K562 (cell line): ENCODE measurements at regions not wholly inside any gene's neighbourhood (a gene's known extent, or its start where the extent isn't known, plus 50 kb on each side); places are given as distances from the start of the nearest gene placed in this dataset.

ENCODE experiments used
- ATAC-seq: fragments of 200-7000 bp; cut with Tn5 transposase; 3 replicates; pipeline ENCODE4 v1.9.1; 2020; ENCODE audit warnings: moderate library complexity
- BruUV-seq: library from RNA; stranded (reverse); fragments of 400-500 nt; replicated peaks from 2 replicates; lab custom pipeline; 2021; lab: Mats Ljungman, UMichigan
- CTCF ChIA-PET: fragments of 300-600 bp; formaldehyde crosslinking; extraction: SDS; loops from one replicate; lab custom pipeline; 2021; ENCODE audit warnings: low intra/inter-chr PET ratio; lab: Yijun Ruan, JAX
- POLR2A ChIA-PET: fragments of 300-600, 350-650 bp; sonication (Branson Sonifier 250); formaldehyde crosslinking; extraction: SDS; loops from one replicate; lab custom pipeline; 2021; ENCODE audit warnings: antibody characterized with exemption, inconsistent platforms; lab: Yijun Ruan, JAX
- DNase-seq, 4 experiments: peaks; one replicate each; pipeline versions ENCODE4 v3.0.0 to v3.0.0-alpha.2; 2011 to 2018; ENCODE audit warnings: low spot score in 3 of 4, mixed read lengths in 3 of 4; ENCODE audit errors: extremely low read depth in 1 of 4
- FAIRE-seq: peaks from 2 replicates; lab custom pipeline; 2011; peaks lifted over from hg19 to GRCh38; lab: Jason Lieb, UNC
- H2AFZ ChIP-seq: 2 replicates; pipeline ENCODE4 v1.6.0; 2011; ENCODE audit warnings: low read depth, low read length, control low read depth, inconsistent platforms
- H3K27ac ChIP-seq: fragments of 200-600 bp; 3 replicates; pipeline ENCODE4 v1.8.0; 2011; ENCODE audit warnings: low read depth, mild to moderate bottlenecking, control low read depth, inconsistent platforms, low read length, moderate library complexity, mixed read lengths; ENCODE audit errors: extremely low read depth
- H3K27me3 ChIP-seq, 2 experiments: fragments of 300-600 bp in 1 of 2; 2 replicates in 1 of 2; 3 replicates in 1 of 2; pipeline versions ENCODE4 v1.6.0 to v1.8.0; 2011; ENCODE audit warnings: inconsistent platforms in 2 of 2, low read length in 2 of 2, mild to moderate bottlenecking in 1 of 2, mixed read lengths in 1 of 2, moderate library complexity in 1 of 2; ENCODE audit not compliant: control insufficient read depth in 2 of 2, insufficient read depth in 2 of 2
- H3K36me3 ChIP-seq: fragments of 300-600 bp; 3 replicates; pipeline ENCODE4 v1.8.0; 2011; ENCODE audit warnings: mild to moderate bottlenecking, low read length, inconsistent platforms; ENCODE audit not compliant: control insufficient read depth, insufficient read depth
- H3K4me1 ChIP-seq, 2 experiments: fragments of 200-600 bp in 1 of 2; replicated peaks in 1 of 2; 2 replicates in 1 of 2; 3 replicates in 1 of 2; pipeline versions ENCODE4 v1.5.1 to v1.8.0; 2011; ENCODE audit warnings: inconsistent platforms in 2 of 2, low read length in 2 of 2, mild to moderate bottlenecking in 1 of 2, mixed read lengths in 1 of 2, moderate library complexity in 1 of 2; ENCODE audit not compliant: control insufficient read depth in 2 of 2, insufficient read depth in 2 of 2
- H3K4me2 ChIP-seq: 2 replicates; pipeline ENCODE4 v1.6.1; 2011; ENCODE audit warnings: low read length, control low read depth, inconsistent platforms, mixed read lengths; ENCODE audit not compliant: insufficient read depth
- H3K4me3 ChIP-seq: fragments of 200-600 bp; sonication (generic), shearing (Covaris generic); 2 replicates; pipeline ENCODE4 v1.5.1; 2016; ENCODE audit warnings: control low read depth, inconsistent platforms
- H3K79me2 ChIP-seq: fragments of 200-600 bp; 3 replicates; pipeline ENCODE4 v1.8.0; 2011; ENCODE audit warnings: low read length, inconsistent platforms; ENCODE audit not compliant: control insufficient read depth, insufficient read depth
- H3K9ac ChIP-seq, 2 experiments: 2 replicates each; pipeline versions ENCODE4 v1.6.0 to v1.6.1; 2011; ENCODE audit warnings: low read depth in 2 of 2, low read length in 2 of 2, control low read depth in 1 of 2, inconsistent platforms in 1 of 2, mild to moderate bottlenecking in 1 of 2, mixed read lengths in 1 of 2; ENCODE audit not compliant: insufficient read depth in 1 of 2
- H3K9me1 ChIP-seq: one replicate; pipeline ENCODE4 v1.6.0; 2011; ENCODE audit warnings: inconsistent platforms, mild to moderate bottlenecking, low read length, moderate library complexity; ENCODE audit not compliant: control insufficient read depth, insufficient read depth
- H3K9me3 ChIP-seq: replicated peaks from 2 replicates; pipeline ENCODE4 v1.5.1; 2011; ENCODE audit warnings: low read depth, low read length, inconsistent platforms; ENCODE audit not compliant: control insufficient read depth, insufficient read depth
- H4K20me1 ChIP-seq: replicated peaks from 2 replicates; pipeline ENCODE4 v1.6.1; 2011; ENCODE audit warnings: low read length, inconsistent platforms, mixed read lengths; ENCODE audit not compliant: control insufficient read depth, insufficient read depth
- CBFA2T2 ChIP-seq: fragments of 450-650 bp; conservative IDR thresholded peaks from 2 replicates; pipeline ENCODE4 v1.6.1; 2017; ENCODE audit warnings: mild to moderate bottlenecking
- CXXC5 ChIP-seq: fragments of 250-450 bp; sonication (Bioruptor Pico); IDR thresholded peaks from 2 replicates; pipeline ENCODE4 v1.8.0; 2022; ENCODE audit warnings: inconsistent platforms, mild to moderate bottlenecking, moderate library complexity
- E2F6 ChIP-seq, 2 experiments: IDR thresholded peaks; 2 replicates each; pipeline ENCODE4 v1.6.1; 2011; ENCODE audit warnings: borderline replicate concordance in 1 of 2, control low read depth in 1 of 2, low read depth in 1 of 2, low read length in 1 of 2, mild to moderate bottlenecking in 1 of 2, mixed read lengths in 1 of 2, moderate library complexity in 1 of 2; ENCODE audit not compliant: insufficient read depth in 1 of 2, insufficient read length in 1 of 2, poor library complexity in 1 of 2, severe bottlenecking in 1 of 2; ENCODE audit errors: extremely low read depth in 1 of 2
- EZH2 ChIP-seq: IDR thresholded peaks from 2 replicates; pipeline ENCODE4 v1.6.1; 2012; ENCODE audit warnings: low read depth, mild to moderate bottlenecking, inconsistent platforms, low read length, borderline replicate concordance
- MEIS2 ChIP-seq: fragments of 450-650 bp; IDR thresholded peaks from 2 replicates; pipeline ENCODE4 v1.6.1; 2014; ENCODE audit warnings: mild to moderate bottlenecking; ENCODE audit not compliant: partially characterized antibody
- NFE2L1 ChIP-seq: fragments of 450-650 bp; IDR thresholded peaks from 2 replicates; pipeline ENCODE4 v1.6.1; 2016; ENCODE audit warnings: missing genetic modification characterization, low read depth, mild to moderate bottlenecking, missing compliant biosample characterization, moderate library complexity, borderline replicate concordance
- NFIC ChIP-seq: fragments of 450-650 bp; IDR thresholded peaks from 2 replicates; pipeline ENCODE4 v1.6.1; 2017; ENCODE audit warnings: mild to moderate bottlenecking, inconsistent platforms
- SREBF1 ChIP-seq: fragments of 150-350 bp; IDR thresholded peaks from 2 replicates; pipeline ENCODE4 v1.6.1; 2014; ENCODE audit warnings: antibody characterized with exemption, low read depth, low read length, borderline replicate concordance
- WHSC1 ChIP-seq: IDR thresholded peaks from one replicate; pipeline ENCODE4 v1.6.1; 2012; ENCODE audit warnings: low read length, control low read depth, inconsistent platforms
- WGBS: fragments of 100-300 bp; shearing (Covaris generic); methylation state at CpG from one replicate; pipeline ENCODE4 v1.1.6; 2016; ENCODE audit warnings: low coverage, mixed read lengths; ENCODE audit not compliant: insufficient coverage; ENCODE audit errors: missing lambda C conversion rate; 5-methylcytosine and 5-hydroxymethylcytosine counted together
- in situ Hi-C: fragments of 300-500 bp; cut with MboI; formaldehyde crosslinking; loops from 4 replicates; pipeline ENCODE4 v1.15.0; 2018; ENCODE audit warnings: inconsistent platforms, mixed read lengths
- intact Hi-C: fragments of 100-400 bp; cut with micrococcal nuclease; formaldehyde crosslinking; loops from 2 replicates; pipeline ENCODE4 v1.14.2; 2022
- TF ChIP-seq, protein P1 (sequence below), 2 experiments: IDR thresholded peaks; 2 replicates each; pipeline ENCODE4 v1.6.1; 2012; ENCODE audit warnings: improper control_type of control experiment in 2 of 2, low read depth in 2 of 2, low read length in 2 of 2, borderline replicate concordance in 1 of 2
- TF ChIP-seq, protein P2 (sequence below): fragments of 450-650 bp; IDR thresholded peaks from 2 replicates; pipeline ENCODE4 v1.6.1; 2016; ENCODE audit warnings: low read depth, mild to moderate bottlenecking, moderate library complexity

DNA sequence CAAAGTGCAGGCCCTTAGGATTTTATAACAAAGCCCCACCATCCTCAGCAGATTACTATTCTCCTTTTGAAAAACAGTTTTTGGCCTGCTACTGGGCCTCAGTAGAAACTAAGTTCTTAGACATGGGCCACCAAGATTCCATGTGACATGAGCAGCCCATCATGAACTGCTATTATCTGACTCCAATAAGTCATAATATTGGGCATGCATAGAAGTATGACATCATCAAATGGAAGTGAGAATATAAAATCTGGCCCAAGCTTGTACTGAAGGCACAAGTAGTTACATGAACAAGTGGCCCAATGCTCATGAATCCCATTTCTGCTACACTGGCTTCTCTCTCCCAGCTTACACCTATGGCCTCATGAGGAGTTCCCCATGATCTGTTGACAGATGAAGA lies 404.8 kb downstream of the EPHA5 start:
- no peak for ATAC-seq
- Histone ChIP-seq H4K20me1 (no peaks in the 10 kb centered on the region), H2AFZ (no peak overlapping the region), H3K27me3 (no peaks in the 10 kb centered on the region), H3K4me3 (no peak overlapping the region), H3K79me2 (no peaks in the 10 kb centered on the region), H3K9ac (no peak overlapping the region), H3K4me1 (no peaks in the 10 kb centered on the region), H3K36me3 (no peaks in the 10 kb centered on the region), H3K9me1 (no peaks in the 10 kb centered on the region), H3K4me2 (no peak overlapping the region), H3K9me3 (no peaks in the 10 kb centered on the region), H3K27ac (no peak overlapping the region)
- intact Hi-C loops, result no loop called here
- in situ Hi-C loops, result no loop called here
- ChIA-PET CTCF (no interaction called here), POLR2A (interaction anchor here (0.6 kb wide), 1 partner anchor 22 kb away, joined by 3 read pairs; no protein-coding TSS in a partner anchor)
- BruUV-seq, result no TSS peak
- FAIRE-seq, result no peak
- no peak for DNase-seq
- no peak for TF ChIP-seq NFE2L1
- TF ChIP-seq CBFA2T2, result no peak
- TF ChIP-seq NFIC, result no peak

DNA sequence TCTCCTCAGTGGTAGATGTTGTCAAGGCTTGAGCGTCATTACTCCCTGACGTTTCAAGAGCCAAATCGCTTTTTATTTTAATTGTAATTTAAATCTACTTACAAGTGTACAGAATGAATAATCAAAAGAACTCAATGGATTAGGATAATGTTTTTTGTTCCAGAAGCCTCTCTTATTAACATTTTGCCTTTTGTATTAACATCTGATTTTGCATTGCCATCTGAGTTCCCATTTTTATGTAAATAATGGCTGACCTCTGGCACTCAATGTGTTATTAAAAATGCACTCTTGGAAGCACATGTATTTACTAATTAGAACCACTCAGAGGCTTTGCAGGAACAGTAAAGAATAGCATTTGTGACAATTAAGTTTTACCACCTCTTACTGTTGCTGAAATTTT lies 411.0 kb downstream of the EPHA5 start:
- H3K27me3 ChIP-seq, result no peaks in the 10 kb centered on the region
- no peaks in the 10 kb centered on the region for H3K4me1 ChIP-seq
- 0% methylated on average over 3 of the region's 3 CpGs for WGBS
- no peaks in the 10 kb centered on the region for H3K9me3 ChIP-seq
- H3K9me1 ChIP-seq, result no peaks in the 10 kb centered on the region
- FAIRE-seq (no peak), DNase-seq (no peak), ATAC-seq (no peak)
- H3K79me2 ChIP-seq, result no peaks in the 10 kb centered on the region
- no peak overlapping the region for H3K27ac ChIP-seq
- ChIA-PET POLR2A (no interaction called here), CTCF (no interaction called here)
- H3K9ac ChIP-seq, result no peak overlapping the region
- intact Hi-C loops, result no loop called here
- no TSS peak for BruUV-seq
- no peak overlapping the region for H3K4me2 ChIP-seq
- H2AFZ ChIP-seq, result no peak overlapping the region
- no peaks in the 10 kb centered on the region for H4K20me1 ChIP-seq
- H3K4me3 ChIP-seq, result no peak overlapping the region
- H3K36me3 ChIP-seq, result no peaks in the 10 kb centered on the region
- in situ Hi-C loops, result no loop called here
- TF ChIP-seq, protein P1, sequence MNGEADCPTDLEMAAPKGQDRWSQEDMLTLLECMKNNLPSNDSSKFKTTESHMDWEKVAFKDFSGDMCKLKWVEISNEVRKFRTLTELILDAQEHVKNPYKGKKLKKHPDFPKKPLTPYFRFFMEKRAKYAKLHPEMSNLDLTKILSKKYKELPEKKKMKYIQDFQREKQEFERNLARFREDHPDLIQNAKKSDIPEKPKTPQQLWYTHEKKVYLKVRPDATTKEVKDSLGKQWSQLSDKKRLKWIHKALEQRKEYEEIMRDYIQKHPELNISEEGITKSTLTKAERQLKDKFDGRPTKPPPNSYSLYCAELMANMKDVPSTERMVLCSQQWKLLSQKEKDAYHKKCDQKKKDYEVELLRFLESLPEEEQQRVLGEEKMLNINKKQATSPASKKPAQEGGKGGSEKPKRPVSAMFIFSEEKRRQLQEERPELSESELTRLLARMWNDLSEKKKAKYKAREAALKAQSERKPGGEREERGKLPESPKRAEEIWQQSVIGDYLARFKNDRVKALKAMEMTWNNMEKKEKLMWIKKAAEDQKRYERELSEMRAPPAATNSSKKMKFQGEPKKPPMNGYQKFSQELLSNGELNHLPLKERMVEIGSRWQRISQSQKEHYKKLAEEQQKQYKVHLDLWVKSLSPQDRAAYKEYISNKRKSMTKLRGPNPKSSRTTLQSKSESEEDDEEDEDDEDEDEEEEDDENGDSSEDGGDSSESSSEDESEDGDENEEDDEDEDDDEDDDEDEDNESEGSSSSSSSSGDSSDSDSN (IDR thresholded peaks at IDR 0.05; ENCODE audit: borderline replicate concordance in 1 of 2, low read depth in 2 of 2, low read length in 2 of 2), result no peak
- TF ChIP-seq, protein P2, sequence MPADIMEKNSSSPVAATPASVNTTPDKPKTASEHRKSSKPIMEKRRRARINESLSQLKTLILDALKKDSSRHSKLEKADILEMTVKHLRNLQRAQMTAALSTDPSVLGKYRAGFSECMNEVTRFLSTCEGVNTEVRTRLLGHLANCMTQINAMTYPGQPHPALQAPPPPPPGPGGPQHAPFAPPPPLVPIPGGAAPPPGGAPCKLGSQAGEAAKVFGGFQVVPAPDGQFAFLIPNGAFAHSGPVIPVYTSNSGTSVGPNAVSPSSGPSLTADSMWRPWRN, result no peak
- TF ChIP-seq MEIS2 (no peak), EZH2 (no peak), E2F6 (IDR thresholded peaks at IDR 0.05; ENCODE audit: borderline replicate concordance in 1 of 2, extremely low read depth in 1 of 2, insufficient read depth in 1 of 2, insufficient read length in 1 of 2, low read depth in 1 of 2, low read length in 1 of 2, poor library complexity in 1 of 2, severe bottlenecking in 1 of 2) (no peak), SREBF1 (no peak), CXXC5 (CRISPR knock-in tag) (no peak), WHSC1 (no peak)
